IMR-90 (cell line): ENCODE measurements at regions not wholly inside any gene's neighbourhood (a gene's known extent, or its start where the extent isn't known, plus 50 kb on each side); places are given as distances from the start of the nearest gene placed in this dataset.

Experiments
- ATAC-seq: fragments of 200-7000 bp; cut with Tn5 transposase; 2 replicates; pipeline ENCODE4 v1.9.1; 2020; ENCODE audit warnings: low read depth, mild to moderate bottlenecking, moderate library complexity
- BruUV-seq: library from RNA; stranded (reverse); fragments of 400-500 nt; replicated peaks from 2 replicates; lab custom pipeline; 2021; lab: Mats Ljungman, UMichigan
- CTCF ChIA-PET: fragments of 300-600 bp; formaldehyde crosslinking; extraction: SDS; loops from one replicate; lab custom pipeline; 2021; ENCODE audit warnings: antibody characterized with exemption; lab: Yijun Ruan, JAX
- POLR2A ChIA-PET: fragments of 300-600 bp; sonication (Branson Sonifier 250); formaldehyde crosslinking; loops from one replicate; lab custom pipeline; 2022; ENCODE audit warnings: antibody characterized with exemption; ENCODE audit not compliant: unreplicated experiment; lab: Charles Lee
- DNase-seq: peaks from one replicate; pipeline ENCODE4 v3.0.0; 2013
- H2AFZ ChIP-seq: replicated peaks from 2 replicates; pipeline ENCODE3; 2013; ENCODE audit warnings: low read length, mild to moderate bottlenecking; ENCODE audit not compliant: poor library complexity
- H2AK5ac ChIP-seq: 2 replicates; pipeline ENCODE4 v1.6.1; 2013; ENCODE audit warnings: low read depth, low read length, inconsistent platforms
- H2AK9ac ChIP-seq: replicated peaks from 2 replicates; pipeline ENCODE3; 2013; ENCODE audit warnings: mild to moderate bottlenecking, low read depth, low read length, moderate library complexity; ENCODE audit not compliant: poor library complexity
- H2BK120ac ChIP-seq: 2 replicates; pipeline ENCODE4 v1.6.1; 2013; ENCODE audit warnings: low read depth, low read length, inconsistent platforms
- H2BK15ac ChIP-seq: 3 replicates; pipeline ENCODE4 v1.6.1; 2013; ENCODE audit warnings: low read depth, low read length, inconsistent platforms
- H2BK20ac ChIP-seq: 2 replicates; pipeline ENCODE4 v1.6.1; 2013; ENCODE audit warnings: low read depth, mild to moderate bottlenecking, inconsistent platforms, low read length, moderate library complexity
- H2BK5ac ChIP-seq: 2 replicates; pipeline ENCODE4 v1.6.1; 2013; ENCODE audit warnings: mild to moderate bottlenecking, low read depth, low read length, inconsistent platforms; ENCODE audit not compliant: poor library complexity, severe bottlenecking
- H3K14ac ChIP-seq: replicated peaks from 2 replicates; pipeline ENCODE4 v1.6.1; 2013; ENCODE audit warnings: low read depth, low read length, inconsistent platforms
- H3K18ac ChIP-seq: 2 replicates; pipeline ENCODE4 v1.6.1; 2013; ENCODE audit warnings: low read depth, low read length, control low read depth
- H3K23ac ChIP-seq: 2 replicates; pipeline ENCODE4 v1.6.1; 2013; ENCODE audit warnings: low read depth, low read length, inconsistent platforms
- H3K27ac ChIP-seq: 2 replicates; pipeline ENCODE4 v1.5.1; 2013; ENCODE audit warnings: mild to moderate bottlenecking, control low read depth, low read length; ENCODE audit not compliant: insufficient read depth
- H3K27me3 ChIP-seq: 2 replicates; pipeline ENCODE4 v1.6.1; 2013; ENCODE audit warnings: low read length; ENCODE audit not compliant: control insufficient read depth, insufficient read depth
- H3K36me3 ChIP-seq: 2 replicates; pipeline ENCODE4 v1.6.1; 2013; ENCODE audit warnings: low read length, mixed read lengths; ENCODE audit not compliant: control insufficient read depth, insufficient read depth
- H3K4ac ChIP-seq: 2 replicates; pipeline ENCODE4 v1.6.1; 2013; ENCODE audit warnings: low read depth, low read length, inconsistent platforms
- H3K4me1 ChIP-seq: 2 replicates; pipeline ENCODE4 v1.6.1; 2013; ENCODE audit warnings: low read length, mixed read lengths; ENCODE audit not compliant: control insufficient read depth, insufficient read depth
- H3K4me2 ChIP-seq: 2 replicates; pipeline ENCODE4 v1.6.1; 2013; ENCODE audit warnings: low read depth, mild to moderate bottlenecking, control low read depth, low read length, moderate library complexity
- H3K4me3 ChIP-seq: 2 replicates; pipeline ENCODE4 v1.5.1; 2013; ENCODE audit warnings: low read depth, mild to moderate bottlenecking, control low read depth, low read length, moderate library complexity; ENCODE audit not compliant: insufficient read depth
- H3K56ac ChIP-seq: 2 replicates; pipeline ENCODE4 v1.6.1; 2013; ENCODE audit warnings: low read length, inconsistent platforms; ENCODE audit not compliant: insufficient read depth; ENCODE audit errors: extremely low read depth
- H3K79me1 ChIP-seq, 2 experiments: 2 replicates each; pipeline ENCODE4 v1.6.1; 2013; ENCODE audit warnings: low read length in 2 of 2, inconsistent platforms in 1 of 2, low read depth in 1 of 2
- H3K9ac ChIP-seq: 2 replicates; pipeline ENCODE4 v1.6.1; 2013; ENCODE audit warnings: low read depth, low read length, control low read depth
- H3K9me1 ChIP-seq: 2 replicates; pipeline ENCODE4 v1.6.1; 2013; ENCODE audit warnings: low read length, inconsistent platforms; ENCODE audit not compliant: insufficient read depth
- H3K9me3 ChIP-seq: 2 replicates; pipeline ENCODE4 v1.6.1; 2013; ENCODE audit warnings: low read length; ENCODE audit not compliant: control insufficient read depth, insufficient read depth
- H4K20me1 ChIP-seq: 2 replicates; pipeline ENCODE4 v1.6.1; 2013; ENCODE audit warnings: low read length, inconsistent platforms; ENCODE audit not compliant: insufficient read depth
- H4K5ac ChIP-seq: 2 replicates; pipeline ENCODE4 v1.6.1; 2013; ENCODE audit warnings: mild to moderate bottlenecking, low read depth, low read length, control low read depth
- H4K8ac ChIP-seq, 2 experiments: 2 replicates each; pipeline ENCODE4 v1.6.1; 2013; ENCODE audit warnings: low read depth in 2 of 2, low read length in 2 of 2, control low read depth in 1 of 2, inconsistent platforms in 1 of 2
- H4K91ac ChIP-seq: 2 replicates; pipeline ENCODE4 v1.6.1; 2013; ENCODE audit warnings: low read depth, low read length, inconsistent platforms; ENCODE audit not compliant: insufficient read depth
- MAFK ChIP-seq: IDR thresholded peaks from 2 replicates; pipeline ENCODE4 v1.6.1; 2012; ENCODE audit warnings: low read depth, low read length, improper control_type of control experiment
- WGBS, 2 experiments: methylation state at CpG; one replicate each; pipeline versions ENCODE4 v1.1.5 to v1.1.7; 2013; ENCODE audit warnings: missing lambda C conversion rate in 2 of 2; ENCODE audit not compliant: insufficient read length in 1 of 2; ENCODE audit errors: extremely low coverage in 2 of 2; 5-methylcytosine and 5-hydroxymethylcytosine counted together
- dilution Hi-C: fragments of 300-500 bp; cut with HindIII; formaldehyde crosslinking; loops from one replicate; pipeline ENCODE4 v1.14.3; 2018; ENCODE audit warnings: low sequenced_read_pairs; ENCODE audit not compliant: unreplicated experiment
- in situ Hi-C: fragments of 300-500 bp; cut with MboI; formaldehyde crosslinking; loops from 3 replicates; pipeline ENCODE4 v1.14.3; 2019; ENCODE audit warnings: low sequenced_read_pairs, inconsistent platforms, mixed read lengths
- intact Hi-C: fragments of 100-400 bp; cut with micrococcal nuclease; formaldehyde crosslinking; loops from 2 replicates; pipeline ENCODE4 v1.10.0; 2022

GRCh38 chr2:204019572-204020501 lies 83.3 kb downstream of the ICOS start:
- Histone ChIP-seq H2BK15ac (no peak overlapping the region), H3K9me1 (no peaks in the 10 kb centered on the region), H3K4me1 (no peaks in the 10 kb centered on the region), H3K9ac (no peak overlapping the region), H2BK20ac (no peak overlapping the region), H3K79me1 (no peaks in the 10 kb centered on the region), H2AK5ac (no peak overlapping the region), H3K4me2 (no peak overlapping the region), H3K36me3 (no peaks in the 10 kb centered on the region), H3K27ac (no peak overlapping the region), H3K18ac (no peak overlapping the region), H3K56ac (no peak overlapping the region), H2BK5ac (no peak overlapping the region), H3K4me3 (no peak overlapping the region), H2BK120ac (no peak overlapping the region), H3K23ac (no peak overlapping the region), H4K8ac (no peak overlapping the region), H4K91ac (no peak overlapping the region), H3K4ac (no peak overlapping the region), H2AFZ (no peak overlapping the region), H3K27me3 (peaks cover 11% of the 10 kb centered on the region), H3K14ac (no peak overlapping the region), H4K5ac (no peak overlapping the region), H4K20me1 (no peaks in the 10 kb centered on the region), H2AK9ac (no peak overlapping the region), H3K9me3 (no peaks in the 10 kb centered on the region)
- no peak for TF ChIP-seq MAFK
- ATAC-seq (no peak), DNase-seq (peak; percentile 25)
- in situ Hi-C loops (no loop called here), intact Hi-C loops (loop anchor here (5.0 kb wide), 1 partner anchor 1927 kb away; no protein-coding TSS in a partner anchor), dilution Hi-C loops (no loop called here)
- CTCF ChIA-PET: no interaction called here
- POLR2A ChIA-PET: no interaction called here
- WGBS, 2 experiments: 83% methylated on average over 1 of the region's 6 CpGs; no CpG with 5 or more reads in 1 of the 2 experiments
- BruUV-seq: no TSS peak
